ENCODE measurements at regions not wholly inside any gene's neighbourhood (a gene's known extent, or its start where the extent isn't known, plus 50 kb on each side); places are given as distances from the start of the nearest gene placed in this dataset.

- TF ChIP-seq GATA2 (IDR thresholded peaks at IDR 0.05; ENCODE audit: low read depth, low read length) (no peak), GATA3 (IDR thresholded peaks at IDR 0.05; ENCODE audit: low read depth, low read length) (no peak)
Measured at GRCh38 chr2:138307099-138307498, 194.5 kb upstream of the SPOPL start.

GRCh38 chr2:138309760-138310159 lies 191.8 kb upstream of the SPOPL start:
- TF ChIP-seq GATA2 (IDR thresholded peaks at IDR 0.05; ENCODE audit: low read depth, low read length) (no peak), GATA3 (IDR thresholded peaks at IDR 0.05; ENCODE audit: low read depth, low read length) (no peak)

DNA sequence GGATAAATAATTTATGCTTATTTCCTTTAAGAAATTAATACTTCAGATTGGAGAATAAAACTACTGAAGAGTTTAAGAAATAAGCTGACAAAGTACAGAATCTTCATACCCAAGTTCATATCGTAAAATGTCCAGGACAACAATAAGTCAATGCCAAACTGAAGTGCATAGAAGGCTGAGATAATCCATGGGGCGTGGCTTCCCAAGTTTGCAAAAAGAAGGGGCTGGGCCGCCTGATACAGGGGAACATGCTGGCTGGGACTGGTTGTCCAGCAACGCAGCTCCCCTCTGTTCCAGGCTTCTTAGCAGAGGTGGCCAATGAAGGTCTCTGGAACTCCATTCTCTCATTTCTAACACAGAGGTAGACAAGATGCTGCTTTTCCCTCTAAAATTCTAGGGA lies 189.5 kb upstream of the SPOPL start:
- no peak for TF ChIP-seq GATA2 (IDR thresholded peaks at IDR 0.05; ENCODE audit: low read depth, low read length)
- no peak for TF ChIP-seq GATA3 (IDR thresholded peaks at IDR 0.05; ENCODE audit: low read depth, low read length)

- TF ChIP-seq GATA2 (IDR thresholded peaks at IDR 0.05; ENCODE audit: low read depth, low read length) = no peak
- TF ChIP-seq GATA3 (IDR thresholded peaks at IDR 0.05; ENCODE audit: low read depth, low read length) = no peak
Measured at GRCh38 chr2:138319616-138320015, 182.0 kb upstream of the SPOPL start.

DNA sequence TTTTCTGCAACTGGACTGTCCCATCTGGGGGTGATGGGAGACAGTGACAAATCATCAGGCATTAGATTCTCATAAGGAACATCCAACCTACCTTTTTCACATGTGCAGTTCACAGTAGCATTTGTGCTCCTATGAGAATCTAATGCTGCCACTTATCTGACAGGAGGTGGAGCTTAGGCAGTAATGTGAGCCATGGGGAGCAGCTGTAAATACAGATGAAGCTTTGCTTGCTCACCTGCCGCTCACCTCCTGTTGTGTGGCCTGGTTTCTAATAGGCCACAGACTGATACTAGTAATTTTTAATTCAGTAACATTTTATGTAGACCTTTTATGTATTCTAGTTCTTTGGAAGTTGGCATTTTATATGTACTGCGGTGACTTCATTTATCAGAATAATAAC lies 180.1 kb upstream of the SPOPL start:
- TF ChIP-seq GATA2 (IDR thresholded peaks at IDR 0.05; ENCODE audit: low read depth, low read length) = no peak
- no peak for TF ChIP-seq GATA3 (IDR thresholded peaks at IDR 0.05; ENCODE audit: low read depth, low read length)

- no peak for TF ChIP-seq GATA2 (IDR thresholded peaks at IDR 0.05; ENCODE audit: low read depth, low read length)
- no peak for TF ChIP-seq GATA3 (IDR thresholded peaks at IDR 0.05; ENCODE audit: low read depth, low read length)
Measured at GRCh38 chr2:138323382-138324067, 178.0 kb upstream of the SPOPL start.

DNA sequence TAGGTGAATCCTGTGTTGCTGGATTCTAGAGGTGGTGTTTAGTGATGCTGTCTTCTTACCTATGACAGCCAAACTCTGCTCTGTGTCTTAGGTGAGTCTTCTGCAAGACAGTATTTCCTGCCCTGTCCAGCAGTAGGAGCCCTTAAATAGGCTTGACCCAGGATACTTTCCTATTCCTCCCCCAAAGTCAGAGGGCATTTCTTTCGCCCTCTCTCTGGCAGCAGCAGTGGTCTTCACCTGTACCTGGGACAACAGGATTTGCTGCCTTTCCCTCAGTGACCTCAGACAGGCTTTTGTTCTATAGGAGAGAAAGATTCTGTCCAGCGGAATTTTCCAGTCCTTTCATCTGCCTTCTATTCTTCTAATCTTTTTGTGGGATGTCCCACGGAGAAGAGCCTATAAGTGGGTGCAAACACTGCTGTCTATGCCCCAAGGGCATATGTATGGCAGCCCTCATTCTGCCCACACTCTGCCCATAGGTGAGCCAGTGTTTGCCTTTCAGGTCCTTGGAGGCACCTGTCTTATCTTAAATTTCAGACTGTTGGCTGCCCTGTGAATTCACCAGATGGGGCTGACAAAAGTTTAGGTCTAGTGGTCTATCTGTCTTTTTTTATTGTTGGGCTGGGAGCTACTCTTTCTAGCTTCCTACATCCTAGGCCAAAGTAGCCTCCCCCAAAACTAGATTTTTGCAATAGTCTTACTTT lies 177.3 kb upstream of the SPOPL start:
- TF ChIP-seq GATA2 (IDR thresholded peaks at IDR 0.05; ENCODE audit: low read depth, low read length) = no peak
- no peak for TF ChIP-seq GATA3 (IDR thresholded peaks at IDR 0.05; ENCODE audit: low read depth, low read length)

- TF ChIP-seq GATA3 (IDR thresholded peaks at IDR 0.05; ENCODE audit: low read depth, low read length) (no peak), GATA2 (IDR thresholded peaks at IDR 0.05; ENCODE audit: low read depth, low read length) (no peak)
Measured at GRCh38 chr2:138327967-138328366, 173.6 kb upstream of the SPOPL start.

DNA sequence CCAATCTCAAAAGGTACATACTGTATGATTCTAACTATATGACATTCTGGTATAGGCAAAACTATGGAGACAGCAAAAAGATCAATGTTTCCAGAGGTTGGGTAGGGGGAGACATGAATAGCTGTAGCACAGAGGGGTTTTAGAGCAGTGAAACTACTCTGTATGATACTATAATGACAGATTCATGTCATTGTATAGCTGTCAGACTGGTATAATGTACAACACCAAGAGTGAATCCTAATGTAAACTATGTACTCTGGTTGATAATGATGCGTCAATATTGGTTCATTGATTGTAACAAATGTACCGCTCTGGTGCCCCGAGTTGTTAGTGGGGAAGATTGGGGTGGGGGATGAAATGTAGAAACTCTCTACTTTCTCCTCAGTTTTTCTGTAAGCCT lies 172.4 kb upstream of the SPOPL start:
- TF ChIP-seq GATA2 (IDR thresholded peaks at IDR 0.05; ENCODE audit: low read depth, low read length) (no peak), GATA3 (IDR thresholded peaks at IDR 0.05; ENCODE audit: low read depth, low read length) (no peak)

GRCh38 chr2:138329591-138329990 lies 172.0 kb upstream of the SPOPL start:
- TF ChIP-seq GATA3 (IDR thresholded peaks at IDR 0.05; ENCODE audit: low read depth, low read length) = no peak
- no peak for TF ChIP-seq GATA2 (IDR thresholded peaks at IDR 0.05; ENCODE audit: low read depth, low read length)

GRCh38 chr2:138333121-138333520 lies 168.4 kb upstream of the SPOPL start:
- TF ChIP-seq GATA2 (IDR thresholded peaks at IDR 0.05; ENCODE audit: low read depth, low read length) (no peak), GATA3 (IDR thresholded peaks at IDR 0.05; ENCODE audit: low read depth, low read length) (no peak)

DNA sequence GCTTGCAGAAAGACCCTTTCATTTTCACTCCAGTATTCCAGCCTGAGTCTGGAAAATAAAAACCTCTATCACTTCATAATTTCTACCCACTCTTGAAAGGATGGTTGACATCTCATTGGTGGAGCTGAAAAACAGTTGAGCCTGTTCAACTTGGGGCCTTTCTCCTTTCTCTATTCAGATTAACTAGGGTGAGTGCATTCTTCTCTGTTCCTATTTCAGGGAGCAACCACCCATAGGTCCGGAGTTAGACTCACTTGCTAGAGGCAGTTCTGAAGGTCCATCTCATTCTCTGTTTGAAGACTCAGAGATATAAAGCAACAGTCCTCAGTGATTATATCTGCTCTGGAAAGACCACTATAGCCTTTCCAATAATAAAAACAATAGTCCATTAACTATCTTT lies 167.9 kb upstream of the SPOPL start:
- TF ChIP-seq GATA3 (IDR thresholded peaks at IDR 0.05; ENCODE audit: low read depth, low read length) = no peak
- TF ChIP-seq GATA2 (IDR thresholded peaks at IDR 0.05; ENCODE audit: low read depth, low read length) = no peak

- TF ChIP-seq GATA2 (IDR thresholded peaks at IDR 0.05; ENCODE audit: low read depth, low read length) (no peak), GATA3 (IDR thresholded peaks at IDR 0.05; ENCODE audit: low read depth, low read length) (no peak)
Measured at GRCh38 chr2:138334323-138334722, 167.2 kb upstream of the SPOPL start.

DNA sequence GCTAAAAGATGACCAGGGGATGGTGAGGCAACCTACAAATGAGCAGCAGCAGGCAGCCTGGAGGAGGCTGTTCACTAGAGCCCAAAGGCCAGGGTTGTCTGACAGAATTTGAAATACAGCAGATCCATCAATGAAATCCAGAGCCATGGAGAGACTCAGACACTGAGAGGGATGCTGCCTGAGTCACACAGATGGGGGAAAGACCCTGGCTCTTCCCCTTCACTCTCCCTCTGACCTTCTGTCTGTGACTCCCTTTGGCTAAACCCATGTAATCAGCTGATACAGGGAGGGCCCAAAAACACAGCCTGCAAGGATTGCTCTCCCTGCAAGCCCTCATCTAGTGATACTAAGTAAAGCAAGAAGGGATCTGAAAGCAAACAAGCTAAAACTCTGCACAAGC lies 166.5 kb upstream of the SPOPL start:
- TF ChIP-seq GATA2 (IDR thresholded peaks at IDR 0.05; ENCODE audit: low read depth, low read length) (no peak), GATA3 (IDR thresholded peaks at IDR 0.05; ENCODE audit: low read depth, low read length) (no peak)

DNA sequence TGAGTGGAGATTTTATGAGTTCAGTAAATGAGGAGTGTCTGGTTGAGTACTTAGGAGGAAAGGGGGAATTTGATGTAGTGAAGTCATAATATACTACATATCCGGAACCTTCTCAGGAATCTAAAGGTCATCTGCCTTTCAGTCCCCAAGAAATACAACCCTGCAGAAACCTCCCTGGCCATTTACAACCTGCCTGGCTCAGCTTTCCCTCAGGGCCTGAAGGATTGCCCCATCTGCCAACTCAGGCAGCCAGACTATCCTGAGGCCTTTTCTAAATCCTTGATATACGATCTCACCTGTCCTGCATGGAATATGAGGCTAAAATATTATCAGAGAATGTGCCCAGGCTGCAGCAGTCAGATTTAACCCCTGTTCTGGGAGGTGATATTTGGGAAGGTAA lies 165.4 kb upstream of the SPOPL start:
- no peak for TF ChIP-seq GATA3 (IDR thresholded peaks at IDR 0.05; ENCODE audit: low read depth, low read length)
- TF ChIP-seq GATA2 (IDR thresholded peaks at IDR 0.05; ENCODE audit: low read depth, low read length) = no peak
